GM18861 (cell line): ENCODE measurements at regions not wholly inside any gene's neighbourhood (a gene's known extent, or its start where the extent isn't known, plus 50 kb on each side); places are given as distances from the start of the nearest gene placed in this dataset.
"Not testable (repeated sequence)": the region's sequence is repeated elsewhere in the genome, so short reads cannot be mapped to it uniquely, and the experiment has no call there.

Experiments used
- ATAC-seq: cut with Tn5 transposase; IDR thresholded peaks from one replicate; pipeline ENCODE4 v1.9.1; 2021; ENCODE audit not compliant: unreplicated experiment

DNA sequence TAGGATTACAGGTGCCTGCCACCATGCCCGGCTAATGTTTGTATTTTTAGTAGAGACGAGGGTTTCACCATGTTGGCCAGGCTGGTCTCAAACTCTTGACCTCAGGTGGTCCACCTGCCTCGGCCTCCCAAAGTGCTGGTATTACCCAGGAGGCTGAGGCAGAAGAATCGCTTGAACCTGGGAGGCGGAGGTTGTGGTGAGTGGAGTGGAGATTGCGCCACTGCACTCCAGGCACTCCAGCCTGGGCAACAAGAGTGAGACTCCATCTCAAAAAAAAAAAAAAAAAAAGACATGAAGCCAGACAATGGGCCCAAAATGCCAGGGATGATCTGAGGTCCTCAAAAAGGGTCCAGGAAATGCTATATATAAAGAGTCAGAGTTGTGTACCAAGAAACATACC, 392.9 kb downstream of the SEC14L1 start:
- ATAC-seq, result not testable (repeated sequence)

DNA sequence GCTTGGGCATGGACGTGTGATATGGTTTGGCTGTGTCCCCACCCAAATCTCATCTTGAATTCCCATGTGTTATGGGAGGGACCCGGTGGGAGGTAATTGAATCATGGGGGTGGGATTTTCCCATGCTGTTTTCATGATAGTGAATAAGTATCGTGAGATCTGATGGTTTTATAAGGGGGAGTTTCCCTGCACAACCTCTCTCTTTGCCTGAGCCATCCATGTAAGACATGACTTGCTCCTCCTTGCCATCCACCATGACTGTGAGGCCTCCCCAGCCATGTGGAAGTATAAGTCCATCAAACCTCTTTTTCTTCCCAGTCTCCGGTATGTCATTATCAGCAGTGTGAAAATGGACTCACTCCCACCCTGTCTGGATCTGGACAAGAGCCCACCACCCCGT, 393.4 kb downstream of the SEC14L1 start:
- ATAC-seq, result no peak

DNA sequence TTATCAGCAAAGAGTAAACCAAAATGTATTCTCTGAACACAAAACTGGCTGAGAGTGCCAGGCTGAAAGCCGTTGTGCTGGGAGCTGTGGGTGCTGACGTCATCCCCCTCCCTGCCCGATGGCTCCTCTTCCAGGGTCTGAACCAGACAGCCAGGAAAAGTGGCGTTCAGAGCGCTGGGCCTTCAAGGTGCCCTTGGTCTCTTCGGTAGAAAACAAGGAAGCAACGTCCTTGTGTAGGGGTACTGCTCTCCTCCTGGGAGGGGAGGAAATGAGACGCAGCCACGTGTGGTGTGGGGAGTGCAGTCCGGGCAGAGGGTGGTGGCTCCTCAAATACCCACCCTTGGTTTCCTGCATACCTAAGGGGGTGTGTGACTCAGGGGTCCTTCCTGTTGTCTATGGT, 394.7 kb downstream of the SEC14L1 start:
- ATAC-seq, result no peak

DNA sequence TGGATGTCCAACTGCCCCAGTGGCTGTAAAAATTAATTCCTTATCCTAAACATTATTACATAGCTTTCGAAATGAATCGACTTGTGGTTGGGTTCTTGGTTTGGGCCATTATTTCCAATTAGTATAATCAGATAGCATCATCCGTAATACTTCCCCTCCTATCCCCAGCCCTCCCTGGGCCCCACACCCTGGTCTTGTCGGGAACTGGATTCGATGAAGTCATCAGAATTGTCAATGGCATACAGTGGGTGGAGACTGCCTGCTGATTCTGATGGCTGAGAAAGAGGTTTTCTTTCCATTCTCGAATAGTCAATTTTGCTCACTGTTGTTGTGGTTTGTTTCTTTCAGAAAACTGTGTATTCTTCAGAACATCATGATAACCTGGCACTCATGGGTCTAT, 395.1 kb downstream of the SEC14L1 start:
- no peak for ATAC-seq

DNA sequence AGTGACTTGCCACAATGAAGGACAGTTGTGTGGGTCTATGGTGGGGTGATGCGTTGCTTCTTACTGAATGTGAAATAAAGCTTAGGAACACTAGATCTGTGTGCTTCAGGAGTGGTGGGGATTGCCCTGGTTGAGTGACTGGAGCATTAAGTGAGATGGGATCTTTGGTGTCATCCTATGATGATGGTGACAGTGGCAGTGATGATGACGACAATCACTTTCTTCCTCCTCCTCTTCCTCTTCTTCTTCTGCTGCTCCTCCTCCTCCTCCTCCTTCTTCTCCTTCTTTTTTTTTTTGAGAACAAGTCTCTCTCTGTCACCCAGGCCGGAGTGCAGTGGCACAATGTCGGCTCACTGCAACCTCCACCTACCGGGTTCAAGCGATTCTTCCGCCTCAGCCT, 396.8 kb downstream of the SEC14L1 start:
- no peak for ATAC-seq

DNA sequence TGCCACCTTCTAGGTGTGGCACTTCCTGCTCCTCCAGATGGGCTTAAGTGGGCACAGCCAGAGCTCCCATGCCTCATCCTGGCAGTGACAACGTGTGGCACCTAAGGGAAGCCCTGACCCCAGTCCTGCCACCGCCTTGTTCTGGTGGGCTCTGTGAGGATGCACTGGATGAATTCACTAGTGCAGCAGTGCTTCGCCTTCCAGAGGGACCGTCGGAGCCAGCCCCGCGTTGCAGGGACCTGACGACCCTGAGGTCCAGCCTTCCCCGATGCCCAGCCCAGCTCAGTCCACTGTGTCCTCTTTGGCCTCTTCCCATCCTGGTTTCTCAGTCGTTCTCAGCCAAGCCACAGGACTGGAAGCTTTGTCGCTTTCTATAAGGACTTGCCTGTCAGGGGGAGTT, 399.8 kb downstream of the SEC14L1 start:
- ATAC-seq, result no peak

DNA sequence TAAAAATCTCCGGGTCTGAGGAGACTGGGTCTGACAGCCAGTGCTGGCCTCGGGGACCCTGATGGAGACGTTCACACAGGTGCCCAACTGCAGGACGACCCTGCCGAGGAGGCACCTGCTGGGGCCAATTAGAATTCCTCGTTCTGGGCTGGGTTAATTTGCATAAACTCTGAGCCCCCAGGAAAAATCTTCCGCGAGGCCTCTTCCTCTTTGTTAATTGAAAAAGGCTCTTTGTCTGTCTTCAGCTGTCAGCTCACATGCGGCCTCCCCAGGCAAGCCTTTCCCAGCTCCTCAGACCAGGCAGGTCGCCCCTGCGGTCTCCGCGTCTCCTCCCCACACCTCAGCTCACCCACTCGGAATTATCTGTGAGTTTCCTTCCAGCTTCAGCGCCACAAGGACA, 400.2 kb downstream of the SEC14L1 start:
- no peak for ATAC-seq

DNA sequence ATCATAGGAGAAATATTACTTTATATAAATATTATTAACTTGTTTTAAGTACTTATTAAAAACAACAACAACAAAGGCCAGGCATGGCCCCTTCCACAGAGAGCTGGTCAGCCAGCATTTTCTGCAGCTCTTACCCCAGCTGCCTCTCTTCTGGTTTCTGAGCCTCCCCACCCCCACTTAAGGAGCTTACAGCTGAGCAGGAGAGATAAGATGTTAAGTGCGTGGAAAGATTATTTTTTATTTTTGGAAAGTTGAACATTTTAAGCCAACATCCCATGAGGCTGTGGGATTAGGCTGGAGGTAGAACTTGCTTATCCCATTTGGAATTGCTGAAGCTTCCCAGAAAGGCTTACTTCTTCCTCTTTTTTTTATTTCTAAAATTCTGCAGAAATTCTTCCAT, 401.2 kb downstream of the SEC14L1 start:
- ATAC-seq, result no peak

DNA sequence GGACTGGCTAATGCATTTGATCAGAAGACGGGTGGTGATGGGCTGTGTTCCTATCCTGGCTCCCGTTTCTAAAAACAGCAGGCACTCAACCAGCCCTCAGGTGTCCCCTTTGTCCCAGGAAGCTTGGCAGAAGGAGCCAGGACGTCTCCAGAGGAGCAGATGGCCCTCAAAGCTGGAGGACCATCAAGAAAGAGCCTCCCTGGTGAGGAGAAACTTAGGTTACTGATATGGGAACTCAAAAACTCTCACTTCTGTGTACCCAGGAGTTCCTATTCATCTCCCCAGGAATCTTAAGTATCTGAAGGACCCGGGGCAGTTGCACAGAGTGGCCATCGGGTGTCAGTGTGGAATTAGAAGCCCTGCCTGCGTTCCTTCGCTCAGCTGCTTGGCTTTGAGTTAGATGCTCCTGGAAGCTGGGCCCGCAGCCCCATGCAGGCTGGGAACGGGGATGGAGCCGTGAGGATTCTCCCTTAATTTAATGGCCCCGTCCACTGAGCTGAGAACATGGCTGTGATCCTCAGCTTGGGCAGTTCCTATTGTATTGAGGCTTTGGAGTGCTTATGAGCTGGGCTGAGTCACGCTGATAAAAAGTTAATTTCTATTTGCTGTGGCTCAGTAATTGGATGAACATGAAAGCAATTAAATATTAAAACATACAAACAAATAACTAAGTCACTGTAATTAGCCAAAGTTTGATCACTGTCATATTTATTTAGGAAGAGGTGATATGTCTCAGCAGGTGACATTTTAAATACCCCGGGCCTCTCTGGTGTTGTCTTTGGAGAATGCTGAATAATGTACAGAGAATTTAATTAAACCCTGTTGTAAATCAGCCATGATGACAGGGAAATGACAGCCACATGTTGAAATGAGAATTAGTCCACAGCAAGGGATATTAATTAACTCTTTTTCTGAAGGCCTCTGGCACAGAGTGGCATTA, 402.1 kb downstream of the SEC14L1 start:
- no peak for ATAC-seq

DNA sequence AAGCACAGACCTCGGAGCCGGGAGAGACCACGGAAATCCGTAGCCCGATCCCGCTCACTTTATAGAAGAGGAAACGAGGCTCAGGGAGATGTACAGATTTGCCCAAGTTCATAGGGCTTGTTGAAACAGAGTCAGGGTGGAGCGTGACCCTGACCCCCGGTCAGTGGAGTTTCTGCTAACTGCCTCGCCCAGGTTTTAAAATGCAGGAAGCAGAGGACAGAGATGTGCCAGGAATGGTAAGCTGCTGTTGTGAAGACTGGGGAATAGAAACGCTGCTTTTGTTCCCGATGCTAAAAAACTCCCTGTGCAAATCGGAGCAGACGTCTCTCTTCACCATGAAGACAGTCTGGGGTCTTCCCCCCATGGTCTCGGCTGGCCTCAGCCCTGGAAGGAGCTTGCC, 403.0 kb downstream of the SEC14L1 start:
- no peak for ATAC-seq

DNA sequence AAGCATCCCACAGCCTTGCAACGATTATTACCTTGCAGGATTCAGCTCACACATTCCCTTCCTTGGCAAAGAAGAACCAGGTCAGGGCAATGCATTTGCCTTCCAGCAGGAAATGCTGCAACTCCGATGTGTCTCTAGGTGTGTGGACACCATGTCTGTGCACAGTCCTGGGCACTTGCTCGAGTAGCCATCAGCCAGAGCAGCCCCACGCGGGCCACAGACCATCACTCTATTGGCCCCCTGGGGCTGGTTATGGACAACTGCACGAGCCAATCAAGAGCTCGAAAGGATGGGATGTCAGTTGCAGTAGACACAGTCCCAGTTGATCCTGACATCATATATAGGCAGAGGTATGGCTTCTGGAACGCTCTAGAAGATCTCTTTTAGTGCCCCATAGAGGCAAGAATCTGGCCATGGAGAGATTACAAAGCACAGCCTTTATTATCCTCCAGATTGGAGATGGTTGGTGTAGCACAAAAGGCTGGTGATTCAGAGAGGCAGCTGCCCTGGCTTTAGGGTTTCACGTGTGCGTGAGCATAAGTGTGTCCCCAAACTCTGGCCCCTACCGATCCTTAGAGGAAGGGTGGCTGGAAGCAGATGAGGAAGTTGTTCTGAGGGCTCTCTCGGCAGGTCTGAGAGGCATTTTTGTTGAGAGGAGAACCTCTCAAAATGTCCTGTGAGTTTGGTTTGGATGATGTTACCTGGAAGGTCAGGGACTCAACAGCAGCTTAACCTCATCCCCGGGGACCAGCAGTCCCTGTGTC, 403.8 kb downstream of the SEC14L1 start:
- ATAC-seq, result no peak

DNA sequence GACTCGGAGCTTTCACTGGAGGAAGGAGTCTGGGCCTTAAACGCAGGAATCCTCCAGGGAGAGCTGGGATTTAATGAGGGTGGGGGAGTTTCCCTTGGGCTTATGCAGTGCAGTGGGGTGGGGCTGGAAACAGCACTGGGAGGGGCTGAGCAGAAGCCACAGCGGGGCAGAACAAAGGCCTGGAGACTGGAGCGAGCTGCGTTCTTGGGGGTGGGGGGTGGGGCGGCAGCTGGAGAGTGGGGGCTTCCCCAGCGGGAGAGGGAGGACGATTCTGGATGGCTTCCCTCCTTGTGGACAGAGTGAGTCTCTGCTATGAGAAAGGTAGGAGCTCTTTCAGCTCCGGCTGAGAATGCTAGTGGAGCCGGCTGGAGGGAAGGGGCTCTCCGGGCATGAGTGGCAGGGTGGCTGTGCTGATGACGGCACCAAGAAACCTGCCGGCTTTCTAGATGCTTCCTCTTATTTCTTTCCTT, 406.0 kb downstream of the SEC14L1 start:
- ATAC-seq, result no peak

DNA sequence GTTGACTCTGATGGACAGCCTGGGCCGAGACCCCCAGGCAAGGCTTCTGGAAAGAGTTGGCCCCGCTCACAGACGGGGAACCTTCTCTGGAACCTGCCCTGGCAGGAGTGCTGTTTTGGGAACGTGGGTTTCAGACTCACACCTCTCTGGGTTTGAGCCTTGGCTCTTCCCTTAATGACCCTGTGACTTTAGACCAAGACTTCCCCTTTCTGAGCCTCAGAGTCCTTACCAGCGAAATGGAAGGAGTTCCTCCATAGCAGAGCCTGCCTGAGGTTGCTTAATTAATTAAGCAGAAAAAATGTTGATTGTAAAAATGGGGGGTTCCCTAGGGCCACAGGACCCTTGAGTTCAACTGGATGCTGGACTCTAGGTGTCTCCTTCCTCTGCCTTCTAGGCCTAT, 408.2 kb downstream of the SEC14L1 start:
- ATAC-seq, result no peak

DNA sequence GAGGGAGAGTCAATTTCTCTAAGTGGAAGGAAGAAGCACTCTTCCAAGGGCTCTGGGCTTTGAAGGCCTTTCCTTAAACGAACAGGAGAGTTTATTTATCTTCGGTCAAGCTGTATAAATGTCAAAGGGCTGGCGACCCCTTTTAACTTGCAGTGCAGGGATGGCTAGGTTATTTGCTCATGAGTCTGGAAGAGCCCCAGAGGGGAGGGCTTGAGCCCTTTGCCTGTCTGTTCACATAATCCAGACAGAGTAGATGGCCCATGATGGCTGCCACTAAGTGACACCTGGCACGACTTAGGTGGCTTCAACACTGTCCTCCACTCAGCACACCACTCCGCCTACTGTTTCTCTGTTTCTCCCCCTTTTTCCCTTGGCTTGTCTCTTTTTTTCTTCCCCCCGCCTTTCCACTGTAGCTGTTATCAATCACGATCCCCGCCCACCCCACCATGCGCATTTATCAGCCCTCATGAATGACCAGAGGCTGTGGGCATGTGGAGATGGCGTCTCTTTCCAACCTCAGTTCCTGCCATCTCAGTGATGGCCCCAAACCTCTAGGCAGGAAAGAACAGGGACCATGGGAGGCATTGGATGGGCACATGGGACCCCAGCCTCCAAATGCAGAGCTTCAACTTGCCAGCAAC, 408.7 kb upstream of the TNRC6C start:
- no peak for ATAC-seq

DNA sequence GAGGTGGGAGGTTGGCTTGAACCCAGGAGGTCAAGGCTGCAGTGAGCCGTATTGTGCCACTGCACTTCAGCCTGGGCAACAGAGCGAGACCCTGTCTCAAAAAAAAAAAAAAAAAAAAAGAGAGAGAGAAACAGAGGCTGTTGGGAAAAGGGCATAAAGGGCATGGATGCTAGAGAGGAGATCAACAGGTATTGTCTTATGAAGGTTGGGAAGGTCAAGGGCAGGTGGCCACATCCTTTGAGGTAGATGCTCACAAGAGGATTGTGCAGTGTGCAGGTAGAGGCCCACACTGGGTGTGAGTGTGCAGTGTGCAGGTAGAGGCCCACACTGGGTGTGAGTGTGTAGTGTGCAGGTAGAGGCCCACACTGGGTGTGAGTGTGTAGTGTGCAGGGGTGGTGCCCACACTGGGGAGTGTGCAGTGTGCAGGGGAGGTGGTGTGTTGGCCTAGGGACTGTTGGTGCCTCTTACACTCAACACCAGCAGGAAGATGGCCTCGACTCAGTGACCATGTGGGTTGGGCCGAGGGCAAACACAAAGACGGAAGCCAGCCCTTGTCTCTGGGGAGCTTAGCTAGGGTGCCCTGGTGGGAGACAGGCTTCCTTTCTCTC, 404.9 kb upstream of the TNRC6C start:
- no peak for ATAC-seq

DNA sequence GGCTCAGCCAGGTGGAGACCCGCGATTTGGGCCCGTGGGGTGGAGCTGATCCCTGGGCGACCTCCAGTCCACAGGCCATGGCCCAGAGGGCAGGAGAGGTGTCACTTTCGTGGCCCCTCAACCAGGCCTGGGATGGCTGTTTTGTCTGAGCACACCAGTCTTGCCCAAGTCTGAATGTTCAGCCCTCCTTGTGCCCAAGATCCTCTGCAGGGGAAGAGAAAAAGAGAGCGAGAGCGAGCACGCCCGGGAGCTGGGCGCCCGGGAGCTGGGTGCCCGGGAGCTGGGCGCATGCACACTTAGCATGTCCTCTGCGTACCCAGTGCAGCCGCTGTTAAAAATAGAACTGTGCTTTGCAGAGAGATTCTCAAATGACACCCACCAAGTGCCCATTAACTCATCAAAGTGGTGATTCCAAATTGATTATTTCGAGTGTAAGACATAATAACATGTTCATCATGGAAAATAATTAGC, 403.3 kb upstream of the TNRC6C start:
- ATAC-seq, result no peak

DNA sequence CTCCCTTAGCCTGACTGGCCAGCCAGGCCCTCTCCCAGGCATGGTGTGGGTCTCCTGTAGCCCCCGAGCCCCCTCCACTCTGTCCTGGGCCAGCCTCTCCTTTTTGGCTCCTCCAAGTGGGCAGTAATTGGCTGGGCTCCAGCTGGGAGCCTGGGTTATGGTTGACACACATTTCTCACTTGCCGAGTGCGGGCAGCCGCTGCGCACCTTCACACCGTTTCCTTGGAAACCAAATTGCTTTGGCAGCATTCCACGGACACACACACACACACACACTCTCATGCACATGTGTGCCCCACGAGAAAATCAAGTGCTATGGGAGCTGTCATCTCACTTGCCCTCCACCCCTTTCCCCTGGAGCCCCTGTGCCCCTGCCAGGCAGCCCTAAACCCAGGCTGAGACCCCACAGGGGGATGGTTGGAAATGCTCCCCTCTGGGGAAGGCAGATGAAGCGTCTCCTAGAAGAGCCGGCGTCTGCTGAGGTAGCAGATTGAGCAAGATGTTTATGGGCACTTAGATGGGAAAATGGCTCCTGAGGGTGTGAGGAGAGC, 402.7 kb upstream of the TNRC6C start:
- no peak for ATAC-seq

DNA sequence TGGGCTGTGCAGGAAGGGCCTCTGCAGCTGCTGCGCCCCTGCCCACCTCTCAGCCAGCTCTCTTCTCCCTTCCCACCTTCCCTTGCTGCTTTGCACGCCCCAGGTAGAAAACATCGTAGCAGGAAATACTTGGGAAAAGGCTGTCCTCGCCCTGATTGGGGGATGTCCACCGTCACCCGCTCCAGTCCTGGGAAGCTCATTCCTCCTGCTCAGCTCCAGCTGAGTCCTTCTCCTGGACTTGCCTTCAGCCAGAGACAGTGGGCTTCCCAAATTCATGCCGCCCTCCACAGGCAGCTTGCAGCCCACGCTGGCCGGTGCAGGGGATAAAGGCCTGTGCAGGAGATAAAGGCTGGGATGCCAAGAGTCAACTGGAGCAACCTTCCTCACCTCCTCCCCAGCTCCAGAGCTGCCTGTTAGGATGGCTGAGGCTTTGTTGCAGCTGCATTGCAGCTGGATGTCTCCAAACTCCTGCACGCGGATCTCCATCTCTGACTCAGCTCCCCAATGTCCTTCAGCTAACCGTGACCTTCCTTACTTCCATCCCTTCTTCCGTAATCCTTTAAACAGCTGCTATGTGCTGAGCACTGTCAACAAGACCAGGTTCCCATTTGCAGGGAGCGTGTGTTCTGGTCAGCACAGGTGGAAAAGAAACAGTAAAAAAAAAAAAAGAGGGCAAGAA, 402.0 kb upstream of the TNRC6C start:
- no peak for ATAC-seq

DNA sequence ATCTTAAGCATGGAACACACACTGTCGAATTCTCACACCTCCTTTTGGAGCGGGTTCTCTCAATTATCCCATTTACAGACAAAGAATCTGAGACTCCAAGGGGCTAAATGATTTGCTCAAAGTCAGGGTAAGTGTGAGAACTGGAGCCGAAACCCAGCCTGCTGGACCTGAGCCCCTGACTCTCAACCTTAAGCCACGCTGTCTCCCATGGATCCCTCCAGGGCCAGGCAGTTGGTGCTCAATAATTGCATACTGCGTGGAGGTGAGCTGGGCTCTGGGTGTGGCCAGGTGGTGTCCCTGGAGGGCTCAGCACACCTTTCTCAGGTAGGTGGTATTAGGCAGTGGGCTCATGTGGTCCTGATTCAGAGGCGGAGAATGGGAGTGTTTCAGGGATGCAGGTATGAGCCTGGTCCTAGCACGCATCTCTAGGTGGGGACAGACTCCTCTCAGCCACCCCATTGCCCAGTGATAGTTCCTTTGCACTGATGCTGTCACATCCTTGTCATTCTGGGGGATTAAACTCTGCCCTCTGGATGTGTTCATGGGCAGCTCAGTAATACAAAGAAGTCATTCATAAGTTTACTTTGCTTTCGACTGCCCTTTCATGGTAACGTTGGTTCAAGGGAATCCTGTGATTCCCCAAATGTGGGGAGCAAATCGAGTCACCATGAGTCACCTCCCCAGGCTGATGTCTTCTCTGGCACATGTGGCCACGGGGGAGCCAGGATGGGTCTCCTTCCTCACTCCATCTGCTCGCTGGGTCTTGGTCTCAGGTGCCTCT, 399.5 kb upstream of the TNRC6C start:
- ATAC-seq, result no peak
